Cardiac septum (tissue), 1 donor: ENCODE measurements at regions not wholly inside any gene's neighbourhood (a gene's known extent, or its start where the extent isn't known, plus 50 kb on each side); places are given as distances from the start of the nearest gene placed in this dataset.

Source experiments
- DNase-seq: peaks from one replicate; pipeline ENCODE4 v3.0.0-alpha.2; 2020; ENCODE audit warnings: low spot score
- intact Hi-C: fragments of 100-400 bp; cut with DNase I; formaldehyde crosslinking; loops from one replicate; pipeline ENCODE4 v1.14.0; 2022
- donor health status: DM: no; HTN: no; CAD: no.

DNA sequence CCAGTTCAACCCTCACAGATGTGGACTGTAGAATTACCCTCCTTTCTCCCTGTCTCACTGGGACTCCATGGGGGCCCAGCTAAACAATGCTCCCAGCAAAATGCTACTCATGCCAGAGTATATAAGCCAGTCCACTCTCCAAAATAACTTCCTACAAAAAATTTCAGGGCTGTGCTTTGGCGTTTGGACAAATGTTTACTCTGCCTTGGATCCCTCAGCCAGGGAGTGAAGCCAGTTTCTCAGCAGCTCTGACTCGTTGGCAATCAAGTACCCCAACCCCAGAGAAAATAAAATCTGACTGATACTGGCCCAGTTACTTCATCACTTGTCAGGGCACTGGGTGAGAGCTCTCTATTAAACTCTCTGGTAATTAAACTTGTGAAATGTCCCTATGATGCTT is 250.4 kb downstream of the TSHZ3 start:
- DNase-seq: no peak
- intact Hi-C loops: no loop called here

DNA sequence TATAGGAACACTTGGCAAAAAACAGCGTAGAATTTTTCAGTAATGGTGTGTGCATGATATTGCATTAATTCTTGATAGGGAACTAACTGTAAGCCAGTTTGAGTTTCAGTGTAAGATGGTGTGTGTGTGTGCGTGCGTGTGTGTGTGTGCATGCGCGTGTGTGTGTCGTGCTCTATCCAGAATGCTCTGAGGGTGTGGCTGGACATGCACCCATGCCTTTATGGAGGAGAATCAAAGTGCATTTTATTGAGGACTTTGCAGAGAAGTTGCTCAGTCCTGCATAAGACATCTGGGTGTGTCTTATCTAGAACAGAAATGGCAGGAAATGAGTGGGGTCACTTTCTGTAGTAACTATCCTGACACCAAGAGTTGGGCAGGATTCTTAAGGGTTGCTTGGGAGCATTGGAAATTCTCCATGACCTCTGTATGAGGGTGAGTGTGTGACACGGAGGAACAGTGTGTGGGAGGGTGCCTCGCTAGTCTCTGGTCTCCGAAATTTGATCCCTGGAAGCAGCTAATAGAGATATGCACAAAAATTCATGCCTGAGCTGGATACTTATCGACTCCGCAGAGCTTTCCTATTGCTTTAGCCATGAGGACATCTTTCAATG is 252.2 kb downstream of the TSHZ3 start:
- DNase-seq: no peak
- intact Hi-C loops: no loop called here

DNA sequence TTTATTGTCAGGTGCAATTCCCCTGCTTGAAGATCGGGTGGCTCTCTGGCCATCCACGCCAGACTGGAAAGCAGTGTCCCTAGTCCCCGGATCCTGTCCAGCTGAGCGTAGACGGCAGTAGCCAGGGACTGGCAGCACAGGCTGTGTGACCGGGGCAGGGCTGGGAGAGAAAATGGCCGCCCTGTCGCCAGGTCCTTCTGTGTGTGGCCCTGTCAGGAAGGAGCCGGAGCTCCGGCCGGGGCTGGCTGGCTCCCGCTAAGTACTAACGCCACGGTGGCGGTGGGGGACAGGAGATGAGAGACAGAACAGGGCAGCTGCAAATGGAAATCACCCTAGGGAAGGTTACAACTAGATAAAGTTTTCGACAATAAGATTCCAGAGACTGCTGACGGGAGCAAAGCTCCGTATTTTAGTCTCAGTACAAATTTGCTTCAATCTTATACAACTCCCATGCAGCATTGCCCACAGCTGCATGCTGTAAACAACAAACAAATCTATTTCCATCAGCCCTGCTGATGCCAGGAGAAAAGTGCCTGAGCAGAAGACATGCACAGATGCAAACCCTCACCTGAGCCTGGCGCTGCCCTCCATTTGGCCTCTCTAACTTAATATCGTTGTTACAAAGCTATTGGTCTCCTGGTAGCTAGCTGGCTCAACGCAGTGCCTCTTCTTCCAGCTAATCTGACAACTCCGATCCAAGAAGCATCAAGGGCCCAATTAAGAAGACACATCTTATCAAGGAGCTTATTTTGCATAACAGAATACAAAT is 253.0 kb downstream of the TSHZ3 start:
- no peak for DNase-seq
- intact Hi-C loops: no loop called here

DNA sequence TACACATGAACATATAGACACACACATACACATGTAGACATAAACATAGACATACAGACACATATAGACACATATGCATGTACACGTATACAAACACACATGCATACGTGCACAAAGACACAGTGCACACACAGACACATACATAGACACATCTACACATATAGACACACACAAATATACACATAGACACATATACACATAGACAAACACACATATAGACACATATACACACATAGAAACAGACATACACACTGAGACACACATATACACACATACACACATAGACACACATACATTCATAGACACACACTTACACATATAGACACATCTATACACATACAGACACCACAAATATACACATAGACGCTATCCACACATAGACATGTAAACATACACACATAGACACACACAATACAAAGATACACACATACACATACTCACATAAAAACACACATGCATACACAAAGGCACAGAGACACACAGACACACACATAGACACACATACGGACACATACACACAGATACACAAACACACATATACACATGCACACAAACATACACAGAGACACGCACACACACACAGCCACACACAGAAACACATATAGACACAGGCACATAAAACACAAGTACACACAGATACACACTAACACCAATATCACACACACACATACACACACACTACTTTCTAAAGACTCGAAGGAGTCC is 254.0 kb downstream of the TSHZ3 start:
- no peak for DNase-seq
- intact Hi-C loops: no loop called here

GRCh38 chr19:31092274-31092673 is 257.0 kb downstream of the TSHZ3 start:
- intact Hi-C loops: no loop called here
- DNase-seq: no peak

DNA sequence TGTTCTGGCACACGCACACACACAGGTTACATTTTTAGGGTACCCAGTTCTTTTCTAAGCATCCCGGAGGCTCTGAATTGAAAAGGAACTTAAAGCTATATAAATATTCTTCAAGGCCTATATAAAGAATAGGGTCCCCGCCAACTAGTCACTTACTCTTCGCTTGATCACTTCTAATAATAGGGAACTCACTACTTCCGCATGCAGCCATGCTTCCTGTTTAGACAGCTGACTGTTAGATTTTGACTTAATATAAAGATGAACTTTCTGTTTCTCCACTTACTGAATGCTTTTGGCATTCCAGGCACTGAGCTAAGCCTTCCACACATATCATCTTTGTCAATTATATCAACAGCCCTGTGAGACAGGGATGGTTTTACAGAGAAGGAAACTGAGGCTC is 259.6 kb downstream of the TSHZ3 start:
- DNase-seq: no peak
- intact Hi-C loops: no loop called here

GRCh38 chr19:31085125-31085524 is 264.1 kb downstream of the TSHZ3 start:
- intact Hi-C loops: no loop called here
- no peak for DNase-seq

DNA sequence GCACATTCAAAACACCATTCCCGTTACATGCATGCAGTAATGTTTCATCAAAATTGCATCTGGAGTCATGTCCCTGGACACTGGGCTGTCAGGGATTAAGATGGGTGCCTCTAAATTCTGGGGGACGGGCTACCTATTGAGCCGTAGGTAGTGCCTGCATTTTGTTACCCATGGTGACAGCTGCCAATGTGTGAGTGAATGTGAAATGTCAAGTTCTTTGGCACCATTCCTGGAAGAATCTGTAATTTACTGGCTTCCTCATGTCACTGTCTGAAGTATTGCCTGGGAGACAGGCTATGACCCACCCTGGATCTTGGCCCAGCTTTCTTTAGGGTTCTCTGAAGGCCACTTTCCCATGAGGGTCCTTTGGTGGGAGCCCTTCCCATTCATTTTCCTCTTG is 266.1 kb downstream of the TSHZ3 start:
- intact Hi-C loops: no loop called here

DNA sequence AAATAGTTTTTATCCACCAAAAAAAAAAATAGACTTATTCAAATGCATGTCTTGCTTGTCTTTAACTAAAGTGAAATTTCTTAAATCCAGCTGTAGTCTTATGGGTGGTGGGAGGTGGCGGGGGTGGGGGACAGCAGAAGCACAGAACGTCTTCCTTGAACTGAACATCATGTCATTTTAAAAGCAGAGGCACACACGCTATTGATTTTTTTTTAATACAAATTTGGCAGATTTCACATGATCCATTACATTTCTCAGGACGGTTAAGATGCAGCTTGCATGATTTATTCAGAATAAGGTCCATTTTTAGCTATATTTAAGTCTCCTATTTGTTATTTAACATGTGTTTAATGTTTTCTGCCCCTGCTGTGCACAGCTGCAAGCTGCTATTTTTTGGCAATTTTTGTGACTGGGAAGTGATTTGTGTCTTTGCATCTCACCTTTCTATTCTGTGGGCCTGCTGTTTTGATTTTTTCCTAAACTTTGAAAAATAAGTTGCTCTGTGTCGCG is 274.0 kb downstream of the TSHZ3 start:
- intact Hi-C loops: no loop called here
- no peak for DNase-seq

More for the DNA sequence above, 266.1 kb downstream of the TSHZ3 start:
- peak; percentile 22 for DNase-seq

- intact Hi-C loops: no loop called here
Observed at GRCh38 chr19:31074199-31075125, 274.8 kb downstream of the TSHZ3 start.

DNA sequence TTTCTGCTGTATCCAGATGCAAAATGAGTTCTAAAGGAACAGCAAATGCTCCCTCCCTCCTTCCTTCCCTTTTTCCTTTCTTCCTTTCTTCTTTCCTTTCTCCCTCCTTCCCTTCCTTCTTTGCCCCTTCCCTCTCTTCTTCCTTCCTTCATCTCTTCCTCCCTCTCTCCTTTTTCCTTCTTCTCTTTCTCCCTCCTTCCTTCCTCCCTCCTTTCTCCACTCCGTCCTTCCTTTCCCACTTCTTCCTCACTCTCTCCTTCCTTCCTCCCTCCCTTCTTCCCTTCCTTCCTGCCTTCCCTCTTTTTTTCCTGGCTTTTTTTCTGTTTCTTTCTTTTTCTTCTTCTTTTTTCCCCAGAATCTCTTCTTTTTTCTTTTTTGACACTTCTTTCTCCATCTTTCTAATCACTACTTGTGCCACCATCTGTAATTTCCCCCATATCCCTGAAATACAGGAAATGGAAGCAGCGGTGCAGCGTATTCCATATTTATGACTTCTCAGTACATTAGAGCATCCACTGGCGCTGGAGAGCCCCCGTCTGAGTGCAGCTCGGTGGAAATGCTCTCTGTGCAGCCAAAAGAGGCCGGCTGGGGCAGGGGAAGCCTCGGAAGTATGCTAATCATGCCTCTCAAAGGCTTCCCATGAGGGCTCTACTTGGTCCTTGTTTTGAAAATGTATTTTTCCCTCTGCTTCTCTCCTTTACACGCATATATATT is 275.6 kb downstream of the TSHZ3 start:
- no peak for DNase-seq
- intact Hi-C loops: no loop called here

More at GRCh38 chr19:31074199-31075125, 274.8 kb downstream of the TSHZ3 start:
- no peak for DNase-seq

- intact Hi-C loops: no loop called here
- DNase-seq: no peak
Observed at GRCh38 chr19:31072451-31072850, 276.8 kb downstream of the TSHZ3 start.

GRCh38 chr19:31071136-31071855 is 277.9 kb downstream of the TSHZ3 start:
- intact Hi-C loops: no loop called here
- DNase-seq: no peak

DNA sequence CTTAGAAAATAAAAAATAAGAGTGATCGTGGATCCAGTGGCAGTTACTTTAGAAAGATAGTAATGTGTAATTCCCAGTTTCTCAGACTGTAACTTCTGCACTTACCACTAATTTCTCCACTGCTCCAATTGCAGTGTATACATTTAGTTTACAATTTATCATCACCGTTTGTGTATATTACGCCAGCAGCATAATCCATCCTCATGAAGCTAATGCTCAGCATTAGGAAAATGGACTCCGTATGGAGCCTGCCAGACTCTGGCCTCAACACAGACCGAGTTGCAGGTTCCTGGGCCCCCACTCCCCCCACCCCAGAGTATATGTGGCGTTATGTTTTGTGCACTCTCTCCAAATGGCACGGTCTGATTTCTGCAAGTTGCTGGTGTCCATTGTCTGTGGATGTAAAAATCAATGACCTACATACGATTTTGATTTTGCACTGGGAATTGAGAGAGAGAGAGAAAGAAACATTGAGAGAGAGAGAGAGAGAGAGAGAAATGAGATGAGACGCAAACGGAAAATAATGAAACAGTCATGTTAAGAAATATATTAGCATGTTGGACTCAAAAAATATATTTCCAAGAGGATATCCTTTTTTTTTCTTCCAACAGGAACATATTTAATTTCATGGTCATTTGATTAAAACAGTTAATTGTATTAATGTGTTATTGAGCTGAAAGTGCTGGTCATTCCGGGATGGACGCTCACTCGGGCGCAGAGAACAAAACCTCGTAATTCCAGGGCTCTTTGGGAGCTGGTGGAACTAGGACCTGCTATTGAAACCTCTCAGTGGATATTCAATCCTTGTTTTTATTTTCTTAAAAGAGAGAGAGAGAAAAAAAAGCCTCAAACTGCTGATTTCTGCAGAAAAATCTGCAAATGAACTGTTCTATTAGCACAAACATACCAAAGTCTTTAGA is 278.8 kb downstream of the TSHZ3 start:
- DNase-seq: no peak
- intact Hi-C loops: no loop called here

DNA sequence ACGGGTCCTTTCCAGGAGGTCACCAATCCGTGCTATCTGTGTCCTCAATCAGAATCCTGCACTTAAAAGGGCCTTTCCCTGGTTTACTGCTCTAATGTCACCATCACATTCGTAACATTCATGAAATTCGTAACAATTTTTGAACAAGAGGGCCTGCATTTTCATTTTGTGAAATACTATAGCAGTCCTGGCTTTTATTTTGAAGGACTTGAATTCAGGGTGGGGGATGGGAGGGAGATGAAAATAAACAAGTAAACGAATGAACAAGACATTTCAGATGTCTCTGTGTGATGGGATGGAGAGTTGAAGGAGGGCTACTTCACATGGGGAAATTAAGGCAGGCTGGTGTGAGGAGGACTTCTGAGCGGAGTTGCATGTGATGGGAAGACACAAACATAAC is 281.0 kb downstream of the TSHZ3 start:
- DNase-seq: no peak
- intact Hi-C loops: no loop called here

GRCh38 chr19:31066385-31066784 is 282.9 kb downstream of the TSHZ3 start:
- DNase-seq: no peak
- intact Hi-C loops: no loop called here

DNA sequence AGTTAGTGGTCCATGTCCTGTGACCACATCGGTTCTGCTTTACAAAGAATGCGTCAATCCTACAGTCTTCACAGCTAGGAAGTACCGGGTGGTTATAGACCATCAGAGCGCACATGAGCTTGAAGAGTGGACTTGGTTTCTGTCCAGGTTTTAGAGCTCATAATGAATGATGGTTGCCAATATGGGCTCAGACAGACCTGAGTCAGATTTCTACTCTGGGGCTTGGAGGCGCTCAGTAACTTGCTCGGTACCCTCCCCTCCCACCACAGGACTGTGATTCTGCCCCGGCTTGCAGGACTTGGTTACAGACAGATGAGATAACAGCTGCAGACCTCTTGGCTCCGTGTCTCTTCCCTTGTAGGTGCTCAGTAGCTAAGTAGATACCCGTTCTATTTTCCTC is 284.7 kb downstream of the TSHZ3 start:
- intact Hi-C loops: no loop called here
- DNase-seq: no peak
